Astrocyte (in vitro differentiated cells and primary cell): ENCODE measurements at regions not wholly inside any gene's neighbourhood (a gene's known extent, or its start where the extent isn't known, plus 50 kb on each side); places are given as distances from the start of the nearest gene placed in this dataset.

ENCODE experiments used
- DNase-seq: peaks from one replicate; pipeline ENCODE4 v3.0.0-alpha.2; 2010; ENCODE audit warnings: low read depth
- FAIRE-seq: peaks from 2 replicates; lab custom pipeline; 2011; peaks lifted over from hg19 to GRCh38; lab: Jason Lieb, UNC
- H2AFZ ChIP-seq: 2 replicates; pipeline ENCODE4 v1.6.0; 2012; ENCODE audit warnings: low read depth, low read length, inconsistent platforms
- H3K27ac ChIP-seq: 2 replicates; pipeline ENCODE4 v1.5.1; 2011; ENCODE audit warnings: low read depth, low read length, inconsistent platforms
- H3K27me3 ChIP-seq: 2 replicates; pipeline ENCODE4 v1.6.0; 2011; ENCODE audit warnings: low read length, inconsistent platforms; ENCODE audit not compliant: insufficient read depth
- H3K36me3 ChIP-seq: 2 replicates; pipeline ENCODE4 v1.5.1; 2011; ENCODE audit warnings: low read length, inconsistent platforms; ENCODE audit not compliant: insufficient read depth
- H3K4me1 ChIP-seq: 2 replicates; pipeline ENCODE4 v1.5.1; 2011; ENCODE audit warnings: low read length, inconsistent platforms; ENCODE audit not compliant: insufficient read depth
- H3K4me2 ChIP-seq: 2 replicates; pipeline ENCODE4 v1.6.0; 2012; ENCODE audit warnings: low read length, inconsistent platforms
- H3K4me3 ChIP-seq: 2 replicates; pipeline ENCODE4 v1.5.1; 2011; ENCODE audit warnings: low read depth, mild to moderate bottlenecking, low read length, inconsistent platforms; ENCODE audit not compliant: insufficient read depth
- H3K79me2 ChIP-seq: 2 replicates; pipeline ENCODE4 v1.6.0; 2012; ENCODE audit warnings: mild to moderate bottlenecking, low read length, inconsistent platforms; ENCODE audit not compliant: insufficient read depth
- H3K9ac ChIP-seq: 2 replicates; pipeline ENCODE4 v1.6.0; 2012; ENCODE audit warnings: mild to moderate bottlenecking, low read length, inconsistent platforms
- H3K9me3 ChIP-seq: 2 replicates; pipeline ENCODE4 v1.5.1; 2012; ENCODE audit warnings: low read depth, mild to moderate bottlenecking, low read length, inconsistent platforms; ENCODE audit not compliant: insufficient read depth
- H4K20me1 ChIP-seq: 2 replicates; pipeline ENCODE4 v1.6.0; 2012; ENCODE audit warnings: low read length, inconsistent platforms; ENCODE audit not compliant: insufficient read depth
- H3K27ac Mint-ChIP-seq: one replicate; pipeline ENCODE4 v1.8.0; 2021; ENCODE audit warnings: mild to moderate bottlenecking, mixed read lengths; ENCODE audit not compliant: unreplicated experiment
- H3K27me3 Mint-ChIP-seq: one replicate; pipeline ENCODE4 v1.8.0; 2021; ENCODE audit warnings: low read depth, mixed read lengths; ENCODE audit not compliant: unreplicated experiment
- H3K36me3 Mint-ChIP-seq: one replicate; pipeline ENCODE4 v1.8.0; 2021; ENCODE audit warnings: low read depth, mixed read lengths; ENCODE audit not compliant: unreplicated experiment
- H3K4me1 Mint-ChIP-seq: one replicate; pipeline ENCODE4 v1.8.0; 2021; ENCODE audit warnings: low read depth, mixed read lengths; ENCODE audit not compliant: unreplicated experiment
- H3K4me3 Mint-ChIP-seq: one replicate; pipeline ENCODE4 v1.8.0; 2021; ENCODE audit warnings: mild to moderate bottlenecking, moderate library complexity, mixed read lengths; ENCODE audit not compliant: unreplicated experiment
- H3K9me3 Mint-ChIP-seq: one replicate; pipeline ENCODE4 v1.8.0; 2021; ENCODE audit warnings: mild to moderate bottlenecking, mixed read lengths; ENCODE audit not compliant: unreplicated experiment
- EZH2 ChIP-seq: IDR thresholded peaks from 2 replicates; pipeline ENCODE4 v1.6.1; 2012; ENCODE audit warnings: mild to moderate bottlenecking, low read length, inconsistent platforms; ENCODE audit not compliant: insufficient read depth
- TF ChIP-seq, protein P1 (sequence below): IDR thresholded peaks from 2 replicates; pipeline ENCODE4 v1.5.1; 2011; ENCODE audit warnings: low read depth, mild to moderate bottlenecking, inconsistent platforms, low read length, moderate library complexity; ENCODE audit not compliant: insufficient read depth

DNA sequence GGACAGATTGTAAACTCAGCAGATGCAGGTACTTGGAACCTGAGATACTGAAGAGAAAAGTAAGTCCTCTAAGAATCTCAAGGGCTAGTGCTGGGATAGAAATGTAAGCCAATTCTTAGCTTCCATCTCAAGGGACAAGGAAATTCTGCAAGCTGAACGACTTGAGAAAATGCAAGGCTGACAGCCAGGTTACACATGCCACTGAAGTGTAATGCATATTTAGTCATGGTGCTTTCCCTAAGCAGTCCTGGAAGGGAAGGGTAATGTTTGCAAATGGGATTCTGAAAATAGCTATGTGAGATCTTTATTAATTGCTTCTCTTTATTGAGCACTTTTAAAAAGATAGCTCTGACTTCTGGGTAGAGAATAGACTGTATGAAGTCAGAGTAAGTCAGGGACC is 402.7 kb upstream of the SEL1L start:
- no peaks in the 10 kb centered on the region for H4K20me1 ChIP-seq
- H3K36me3 ChIP-seq = no peaks in the 10 kb centered on the region
- no peak for DNase-seq
- no peaks in the 10 kb centered on the region for H3K9me3 ChIP-seq
- H3K4me3 ChIP-seq = no peak overlapping the region
- H3K27me3 ChIP-seq = no peaks in the 10 kb centered on the region
- no peaks in the 10 kb centered on the region for H3K79me2 ChIP-seq
- H3K4me2 ChIP-seq = no peak overlapping the region
- H3K36me3 Mint-ChIP-seq = no peaks in the 10 kb centered on the region
- H3K4me1 Mint-ChIP-seq = no peaks in the 10 kb centered on the region
- H3K27ac ChIP-seq = no peak overlapping the region
- H2AFZ ChIP-seq = no peak overlapping the region
- no peak overlapping the region for H3K4me3 Mint-ChIP-seq
- H3K27ac Mint-ChIP-seq = no peak overlapping the region
- H3K4me1 ChIP-seq = no peaks in the 10 kb centered on the region
- H3K9me3 Mint-ChIP-seq = peaks cover 2% of the 10 kb centered on the region
- H3K9ac ChIP-seq = no peak overlapping the region
- no peaks in the 10 kb centered on the region for H3K27me3 Mint-ChIP-seq
- FAIRE-seq = no peak
- TF ChIP-seq, protein P1, sequence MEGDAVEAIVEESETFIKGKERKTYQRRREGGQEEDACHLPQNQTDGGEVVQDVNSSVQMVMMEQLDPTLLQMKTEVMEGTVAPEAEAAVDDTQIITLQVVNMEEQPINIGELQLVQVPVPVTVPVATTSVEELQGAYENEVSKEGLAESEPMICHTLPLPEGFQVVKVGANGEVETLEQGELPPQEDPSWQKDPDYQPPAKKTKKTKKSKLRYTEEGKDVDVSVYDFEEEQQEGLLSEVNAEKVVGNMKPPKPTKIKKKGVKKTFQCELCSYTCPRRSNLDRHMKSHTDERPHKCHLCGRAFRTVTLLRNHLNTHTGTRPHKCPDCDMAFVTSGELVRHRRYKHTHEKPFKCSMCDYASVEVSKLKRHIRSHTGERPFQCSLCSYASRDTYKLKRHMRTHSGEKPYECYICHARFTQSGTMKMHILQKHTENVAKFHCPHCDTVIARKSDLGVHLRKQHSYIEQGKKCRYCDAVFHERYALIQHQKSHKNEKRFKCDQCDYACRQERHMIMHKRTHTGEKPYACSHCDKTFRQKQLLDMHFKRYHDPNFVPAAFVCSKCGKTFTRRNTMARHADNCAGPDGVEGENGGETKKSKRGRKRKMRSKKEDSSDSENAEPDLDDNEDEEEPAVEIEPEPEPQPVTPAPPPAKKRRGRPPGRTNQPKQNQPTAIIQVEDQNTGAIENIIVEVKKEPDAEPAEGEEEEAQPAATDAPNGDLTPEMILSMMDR = no peak
- TF ChIP-seq EZH2 = no peak

DNA sequence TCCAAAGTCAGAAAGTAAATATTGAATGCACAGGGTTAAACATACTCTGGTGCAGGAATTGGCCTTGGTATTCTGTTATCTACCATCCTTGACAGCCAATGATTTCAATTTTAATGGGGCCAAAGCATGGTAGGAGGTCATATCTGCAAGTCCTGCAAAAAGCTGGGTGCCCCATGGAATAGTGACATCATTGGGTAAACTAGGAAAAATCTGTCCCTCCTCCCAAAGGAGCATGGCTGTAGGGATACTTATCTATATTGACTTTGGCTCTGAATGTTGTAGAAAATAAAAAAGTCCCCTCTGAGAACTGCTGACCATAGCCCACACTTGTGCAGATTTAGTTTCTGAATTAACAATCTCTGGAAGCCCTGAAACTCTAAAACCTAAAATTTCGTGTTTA is 403.2 kb upstream of the SEL1L start:
- no peak overlapping the region for H3K27ac ChIP-seq
- Mint-ChIP-seq H3K9me3 (peaks cover 2% of the 10 kb centered on the region), H3K36me3 (no peaks in the 10 kb centered on the region), H3K27ac (no peak overlapping the region), H3K4me3 (no peak overlapping the region), H3K4me1 (no peaks in the 10 kb centered on the region), H3K27me3 (no peaks in the 10 kb centered on the region)
- no peak overlapping the region for H3K4me2 ChIP-seq
- no peaks in the 10 kb centered on the region for H3K9me3 ChIP-seq
- no peaks in the 10 kb centered on the region for H3K36me3 ChIP-seq
- no peak for FAIRE-seq
- H3K79me2 ChIP-seq = no peaks in the 10 kb centered on the region
- no peak overlapping the region for H3K4me3 ChIP-seq
- H4K20me1 ChIP-seq = no peaks in the 10 kb centered on the region
- DNase-seq = no peak
- H3K27me3 ChIP-seq = no peaks in the 10 kb centered on the region
- no peak overlapping the region for H2AFZ ChIP-seq
- no peak overlapping the region for H3K9ac ChIP-seq
- TF ChIP-seq, protein P1 = no peak
- TF ChIP-seq EZH2 = no peak
- H3K4me1 ChIP-seq = no peaks in the 10 kb centered on the region

DNA sequence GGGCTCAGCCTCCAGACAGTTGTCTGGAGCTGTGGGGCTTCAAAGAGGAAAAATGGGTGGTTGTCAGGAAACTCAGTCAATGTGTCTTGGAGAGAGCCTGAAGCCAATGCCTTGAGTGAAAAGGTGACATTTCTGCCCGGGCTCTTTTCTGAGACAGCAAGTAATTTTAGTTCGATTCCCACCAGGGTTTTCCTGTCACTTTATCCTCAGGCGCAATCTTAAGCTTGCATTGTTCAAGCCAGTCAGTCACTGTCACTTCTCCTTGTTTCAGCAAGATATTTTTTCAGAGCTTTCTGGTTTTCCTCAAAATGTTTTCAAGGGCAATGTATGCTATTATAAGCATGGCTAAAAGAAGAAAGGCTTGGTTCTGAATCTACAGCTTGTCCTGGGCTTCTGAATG is 404.7 kb upstream of the SEL1L start:
- no peaks in the 10 kb centered on the region for H3K27me3 Mint-ChIP-seq
- H3K9me3 Mint-ChIP-seq = peaks cover 2% of the 10 kb centered on the region
- Histone ChIP-seq H3K9me3 (no peaks in the 10 kb centered on the region), H3K79me2 (no peaks in the 10 kb centered on the region), H2AFZ (no peak overlapping the region), H3K4me1 (no peaks in the 10 kb centered on the region), H4K20me1 (no peaks in the 10 kb centered on the region), H3K27me3 (no peaks in the 10 kb centered on the region), H3K4me2 (no peak overlapping the region), H3K9ac (no peak overlapping the region), H3K4me3 (no peak overlapping the region), H3K27ac (no peak overlapping the region), H3K36me3 (no peaks in the 10 kb centered on the region)
- no peaks in the 10 kb centered on the region for H3K4me1 Mint-ChIP-seq
- no peaks in the 10 kb centered on the region for H3K36me3 Mint-ChIP-seq
- no peak overlapping the region for H3K4me3 Mint-ChIP-seq
- H3K27ac Mint-ChIP-seq = no peak overlapping the region
- DNase-seq = no peak
- no peak for TF ChIP-seq EZH2
- TF ChIP-seq, protein P1 = no peak
- FAIRE-seq = no peak
